Cerebellar nuclear complex (tissue), 1 donor: ENCODE measurements at regions not wholly inside any gene's neighbourhood (a gene's known extent, or its start where the extent isn't known, plus 50 kb on each side); places are given as distances from the start of the nearest gene placed in this dataset.
A peak's percentile ranks its signal among the peaks of the same experiment; 100 is the strongest.

ENCODE experiments used
- DNase-seq, 2 experiments: peaks; one replicate each; lab custom pipeline; 2025; lab: John Stamatoyannopoulos, UW

DNA sequence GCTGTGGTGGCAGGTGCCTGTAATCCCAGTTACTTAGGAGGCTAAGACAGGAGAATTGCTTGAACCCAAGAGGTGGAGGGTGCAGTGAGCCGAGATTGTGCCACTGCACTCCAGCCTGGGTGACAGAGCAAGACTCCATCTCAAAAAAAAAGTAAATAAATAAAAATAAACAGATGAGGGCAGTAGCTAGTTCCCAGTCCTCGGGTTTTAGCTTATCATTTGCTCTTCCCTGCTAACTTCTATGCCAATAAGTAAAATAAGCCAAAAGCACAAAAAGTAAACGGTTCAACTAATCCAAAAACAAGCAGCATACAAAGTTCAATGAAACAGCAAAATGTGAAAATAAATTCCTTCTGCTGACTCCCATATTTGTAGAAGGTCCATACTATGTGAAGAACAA, 133.0 kb upstream of the TMCC3 start:
- DNase-seq = no peak

DNA sequence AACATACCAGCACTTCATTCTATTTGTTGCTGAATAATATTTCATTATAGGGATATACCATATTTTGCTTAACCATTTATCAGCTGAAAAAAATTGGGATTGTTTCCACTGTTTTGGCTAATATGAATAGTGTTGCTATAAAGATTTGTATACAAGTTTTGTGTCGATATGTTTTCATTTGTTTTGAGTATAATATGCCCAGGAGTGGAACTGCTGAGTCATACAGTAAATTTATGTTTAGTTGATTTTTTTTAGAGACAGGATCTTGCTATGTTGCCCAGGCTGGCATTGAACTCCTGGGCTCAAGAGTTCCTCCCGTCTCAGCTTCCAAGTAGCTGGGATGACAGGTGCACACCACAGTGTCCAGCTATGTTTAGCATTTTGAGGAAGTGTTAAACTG, 131.5 kb upstream of the TMCC3 start:
- no peak for DNase-seq

DNA sequence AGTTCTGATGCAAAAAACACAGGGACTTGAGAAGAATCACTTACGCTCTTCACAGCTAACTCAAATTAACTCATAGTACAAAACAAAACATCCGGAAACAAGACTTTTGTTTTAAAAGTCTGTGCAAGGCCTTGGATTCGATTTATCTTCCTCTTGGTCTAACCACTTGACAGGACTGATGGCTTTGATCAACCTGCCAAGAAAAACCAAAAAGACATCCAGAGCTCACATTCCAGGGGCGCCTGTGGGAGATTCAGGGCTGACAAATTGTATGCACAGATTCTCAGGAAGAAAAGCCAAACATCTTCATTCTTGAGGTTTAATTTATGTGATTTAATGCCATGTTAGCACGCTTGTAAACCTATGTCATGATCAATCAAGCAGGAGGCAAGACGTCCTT, 129.1 kb upstream of the TMCC3 start:
- DNase-seq = no peak

DNA sequence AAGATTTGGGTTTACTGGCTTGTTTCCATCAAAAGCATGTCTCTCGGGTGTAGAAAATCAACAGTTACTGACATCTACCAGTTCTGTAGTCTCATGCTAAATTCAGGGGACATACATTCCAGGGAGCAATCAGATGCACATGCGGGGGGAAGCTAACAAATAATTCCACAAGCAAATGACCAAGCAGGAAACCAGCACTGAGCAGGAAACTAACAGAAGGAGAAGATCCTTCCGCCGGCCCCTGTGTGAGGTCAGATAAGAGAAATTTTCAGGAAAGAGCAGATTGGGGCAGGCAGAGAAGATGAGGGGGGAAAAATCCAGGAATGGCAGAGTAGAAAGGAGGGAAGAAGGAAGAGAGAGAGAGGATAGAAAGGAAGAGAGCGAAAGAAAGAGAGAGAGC, 127.6 kb upstream of the TMCC3 start:
- no peak for DNase-seq

DNA sequence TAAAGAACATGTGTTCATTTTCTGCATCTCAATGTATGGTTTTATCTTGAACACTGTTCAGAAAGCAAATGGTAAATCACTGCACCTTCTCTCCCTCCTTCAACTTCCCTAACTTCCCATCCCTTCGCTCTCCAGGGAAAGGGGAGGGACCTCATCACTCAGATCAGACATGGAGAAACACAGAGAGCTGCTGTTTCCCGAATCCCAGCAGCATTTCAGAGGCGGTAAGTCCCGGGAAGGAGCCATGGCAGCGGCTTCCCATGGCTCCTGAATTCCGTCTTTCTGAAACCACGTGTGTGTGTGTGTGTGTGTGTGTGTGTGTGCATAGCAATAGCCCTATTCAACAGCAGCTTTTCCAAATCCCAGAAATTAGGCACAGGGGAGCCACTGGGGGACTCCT, 125.4 kb upstream of the TMCC3 start:
- DNase-seq = no peak

DNA sequence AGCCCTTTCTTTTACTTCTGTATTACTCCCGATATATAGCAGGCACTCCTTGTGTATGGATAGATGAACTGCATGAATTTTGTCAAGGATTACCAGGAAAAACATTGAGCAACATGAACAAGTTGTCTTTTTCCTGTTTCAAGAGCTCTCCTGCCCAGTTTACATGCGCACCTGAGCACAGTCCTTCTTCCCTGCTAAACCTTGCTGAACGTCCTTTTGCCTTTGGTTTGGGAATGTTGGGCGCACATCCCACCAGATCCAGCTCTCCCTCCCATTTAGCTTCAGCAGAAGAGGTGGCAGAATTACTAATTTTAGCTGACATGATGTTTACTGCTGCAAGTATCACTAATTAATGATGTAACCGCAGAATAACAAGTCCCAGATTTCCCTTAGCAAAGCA, 121.4 kb upstream of the TMCC3 start:
- DNase-seq = no peak

DNA sequence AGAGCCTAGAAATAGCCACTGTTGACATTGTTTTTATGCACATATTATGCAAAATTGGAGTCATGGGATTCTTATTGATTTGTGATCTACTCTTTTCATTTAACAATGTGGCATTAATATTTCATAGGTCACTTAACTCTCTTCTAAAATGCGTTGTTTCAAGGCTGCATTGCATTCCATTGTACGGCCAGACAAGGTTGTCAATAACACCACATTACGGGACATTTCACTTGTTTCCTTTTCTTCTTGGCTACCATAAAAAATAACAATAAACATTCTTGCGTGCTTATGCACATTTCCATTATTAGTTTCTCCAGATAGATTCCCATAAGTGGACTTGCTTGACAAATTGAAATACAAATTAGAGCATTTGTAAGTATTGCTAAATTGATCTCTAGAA, 120.8 kb upstream of the TMCC3 start:
- DNase-seq = no peak

DNA sequence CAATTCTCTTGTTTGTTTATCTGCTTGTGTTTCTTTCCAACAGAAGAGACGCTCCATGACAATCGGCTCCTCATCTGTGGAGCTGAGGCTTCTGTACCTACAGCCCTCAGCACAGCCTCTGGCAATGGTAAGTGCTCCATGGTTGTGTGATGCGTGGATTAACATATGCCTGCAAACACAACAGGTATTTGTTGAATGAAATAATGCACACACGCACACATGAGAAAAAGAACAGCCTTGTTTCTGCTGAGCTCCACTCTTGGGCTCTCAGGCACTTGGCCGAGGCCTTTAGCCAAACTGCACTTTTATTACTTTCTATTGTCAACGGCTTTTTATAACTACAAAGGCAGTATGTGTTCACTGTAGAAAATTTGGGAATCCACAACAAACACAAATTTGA, 120.4 kb upstream of the TMCC3 start:
- DNase-seq = no peak

DNA sequence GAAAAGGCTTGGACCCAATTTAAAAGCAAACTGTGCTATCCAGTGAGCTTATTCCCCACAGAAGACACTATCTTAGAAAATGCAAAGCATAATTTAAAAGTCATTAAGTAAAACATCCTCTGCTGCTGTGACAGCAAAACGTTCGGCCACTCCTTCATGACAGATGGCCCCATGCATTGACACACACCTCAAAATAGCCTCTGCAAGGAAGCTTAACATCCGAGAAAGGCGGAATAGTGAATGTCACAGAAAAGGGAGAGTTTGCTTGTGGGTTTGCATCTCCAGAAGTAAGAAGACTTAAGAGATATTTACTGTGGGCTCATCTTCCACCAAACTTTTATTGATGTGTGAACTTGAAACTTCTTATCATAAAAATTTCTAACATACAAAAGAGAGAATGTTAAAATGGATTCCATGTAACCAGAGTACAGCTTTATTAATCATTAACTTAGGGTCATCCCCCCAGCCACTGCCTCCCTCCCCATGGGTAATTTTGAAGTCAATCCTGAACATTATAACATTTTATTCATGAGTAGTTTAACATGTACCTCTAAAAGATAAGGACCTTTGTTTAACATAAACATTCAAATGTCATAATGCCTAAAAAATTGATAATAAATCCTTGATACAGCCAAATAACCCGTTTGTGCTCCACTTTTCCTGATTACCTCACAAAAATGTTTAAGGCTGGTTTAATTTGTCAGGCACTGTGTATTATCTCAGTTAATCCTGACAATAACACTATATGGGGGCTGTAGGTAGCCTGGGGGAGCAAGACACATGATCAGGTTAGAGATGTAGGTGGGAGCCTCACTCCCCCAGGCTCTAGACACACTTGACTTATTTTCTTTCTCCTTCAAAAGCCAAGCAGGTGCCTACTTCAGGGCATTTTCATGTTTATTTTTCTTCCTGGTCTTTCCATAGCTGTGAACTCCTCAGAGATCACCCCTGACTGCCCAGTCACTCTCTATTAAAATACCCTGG, 119.7 kb upstream of the TMCC3 start:
- no peak for DNase-seq

DNA sequence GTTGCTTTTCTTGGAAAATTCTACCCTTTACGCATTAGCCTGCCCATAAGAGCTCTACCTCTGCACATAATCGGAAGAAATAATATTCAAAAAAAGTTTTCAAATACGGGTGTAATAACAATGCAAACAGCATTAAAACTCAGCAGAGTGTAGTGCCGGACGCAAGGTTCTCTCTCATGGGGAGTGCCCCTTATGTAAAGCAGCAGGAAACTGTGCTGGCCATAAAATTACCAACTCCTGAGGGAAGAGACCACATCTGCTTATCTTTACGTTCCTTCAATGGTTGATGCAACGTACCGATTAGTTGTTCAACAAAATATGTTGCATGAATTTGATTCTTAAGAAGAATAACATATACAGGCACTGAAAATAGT, 118.7 kb upstream of the TMCC3 start:
- no peak for DNase-seq

DNA sequence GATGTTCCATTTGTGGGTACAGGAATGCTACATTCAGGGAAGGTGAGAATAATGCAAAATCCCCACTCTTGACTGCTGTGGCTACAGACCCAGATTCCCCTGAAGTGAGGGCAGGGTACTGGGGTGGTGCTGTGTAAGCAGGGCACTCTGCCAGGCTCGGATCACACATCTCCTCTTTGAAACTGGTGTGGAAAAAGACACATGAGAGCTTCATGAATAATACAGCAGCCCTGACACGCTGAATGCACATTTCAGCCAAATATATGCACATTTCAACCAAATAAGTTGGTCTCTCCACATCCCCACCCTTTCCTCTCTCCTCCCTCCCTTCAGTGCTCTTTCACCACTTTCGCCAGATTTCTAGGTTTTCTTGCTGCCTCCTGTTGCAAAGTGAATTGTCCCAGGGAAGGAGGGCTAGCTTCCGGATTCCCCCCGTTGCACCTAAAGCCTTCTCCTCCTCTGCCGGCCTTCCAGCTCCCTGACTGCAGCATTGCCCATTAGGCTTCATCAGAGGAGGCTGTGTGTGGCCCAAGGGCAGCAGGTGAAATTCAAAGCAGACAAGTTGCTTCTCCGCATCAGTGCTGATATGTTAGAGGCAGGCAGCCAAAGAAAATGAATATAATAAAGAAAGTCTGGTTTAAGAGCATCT, 118.2 kb upstream of the TMCC3 start:
- DNase-seq = no peak

DNA sequence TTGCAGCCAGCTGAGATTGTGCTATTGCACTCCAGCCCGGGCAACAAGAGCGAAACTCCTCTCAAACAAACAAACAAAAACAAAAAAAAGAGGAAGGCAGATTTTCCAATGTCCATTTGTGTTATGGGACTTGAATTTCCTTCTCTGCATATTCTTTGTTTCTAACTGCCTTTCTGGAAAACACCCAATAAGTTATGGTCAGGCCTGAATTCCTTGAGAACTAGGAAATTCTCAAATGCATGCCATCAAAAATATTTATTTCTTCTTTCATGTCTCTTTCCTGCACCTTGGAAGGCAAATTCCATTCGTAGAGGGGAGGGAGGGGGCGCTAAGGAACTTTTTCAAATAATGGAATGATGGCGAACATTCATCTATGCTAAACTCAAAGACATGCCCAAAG, 117.6 kb upstream of the TMCC3 start:
- DNase-seq = no peak

DNA sequence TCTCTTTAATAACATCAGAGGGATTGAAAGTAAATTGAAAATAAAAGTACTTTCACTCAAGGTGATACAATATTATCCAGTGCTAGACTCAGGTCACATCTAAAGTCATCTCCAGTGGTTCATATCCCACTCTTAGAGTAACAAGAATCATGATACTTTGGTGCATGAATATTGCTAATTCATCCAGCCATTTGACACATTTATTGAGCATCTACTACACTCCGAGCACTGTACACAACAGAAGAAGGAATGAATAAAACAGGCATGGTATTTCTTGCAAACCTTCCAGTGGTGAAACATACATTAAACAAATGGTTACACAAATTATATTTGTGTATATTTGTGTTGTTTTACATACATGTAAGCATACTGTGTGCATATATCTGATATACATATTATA, 116.0 kb upstream of the TMCC3 start:
- DNase-seq = no peak

DNA sequence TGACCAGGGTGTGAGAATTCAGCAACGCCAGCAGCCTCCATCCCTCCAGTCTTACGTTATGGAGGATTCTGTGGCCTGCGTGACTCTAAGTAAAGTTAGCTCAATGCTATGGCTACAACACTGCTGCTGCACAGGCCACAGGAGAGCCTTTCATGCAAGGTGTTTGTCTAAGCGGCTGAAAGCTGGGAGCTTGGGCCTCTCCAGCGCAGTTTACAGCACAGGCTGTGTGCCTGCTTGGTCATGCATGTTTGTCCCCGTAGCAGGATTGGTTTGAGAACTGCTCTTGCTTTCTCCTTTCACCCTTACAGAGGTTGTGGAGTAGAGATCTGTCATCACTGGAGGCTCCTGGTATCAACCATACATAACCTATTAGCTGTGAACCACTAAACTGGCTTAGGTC, 113.1 kb upstream of the TMCC3 start:
- no peak for DNase-seq

DNA sequence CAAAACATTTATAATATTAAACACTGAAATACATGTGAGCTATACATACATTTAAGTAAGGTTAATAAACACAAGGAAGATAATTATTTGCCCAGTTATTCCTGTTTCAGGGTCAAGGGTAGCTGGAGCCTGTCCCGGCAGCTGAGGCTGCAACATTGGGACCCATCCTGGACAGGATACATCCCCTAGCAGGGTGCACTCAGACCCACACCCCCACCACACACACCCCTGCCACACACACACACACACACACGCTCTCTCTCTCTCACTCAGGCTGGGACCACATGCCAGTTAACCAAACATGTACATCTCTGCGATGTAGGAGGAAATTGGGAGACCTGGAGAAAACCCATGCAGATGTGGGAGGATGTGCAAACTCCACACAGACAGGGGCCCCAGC, 112.6 kb upstream of the TMCC3 start:
- no peak for DNase-seq

DNA sequence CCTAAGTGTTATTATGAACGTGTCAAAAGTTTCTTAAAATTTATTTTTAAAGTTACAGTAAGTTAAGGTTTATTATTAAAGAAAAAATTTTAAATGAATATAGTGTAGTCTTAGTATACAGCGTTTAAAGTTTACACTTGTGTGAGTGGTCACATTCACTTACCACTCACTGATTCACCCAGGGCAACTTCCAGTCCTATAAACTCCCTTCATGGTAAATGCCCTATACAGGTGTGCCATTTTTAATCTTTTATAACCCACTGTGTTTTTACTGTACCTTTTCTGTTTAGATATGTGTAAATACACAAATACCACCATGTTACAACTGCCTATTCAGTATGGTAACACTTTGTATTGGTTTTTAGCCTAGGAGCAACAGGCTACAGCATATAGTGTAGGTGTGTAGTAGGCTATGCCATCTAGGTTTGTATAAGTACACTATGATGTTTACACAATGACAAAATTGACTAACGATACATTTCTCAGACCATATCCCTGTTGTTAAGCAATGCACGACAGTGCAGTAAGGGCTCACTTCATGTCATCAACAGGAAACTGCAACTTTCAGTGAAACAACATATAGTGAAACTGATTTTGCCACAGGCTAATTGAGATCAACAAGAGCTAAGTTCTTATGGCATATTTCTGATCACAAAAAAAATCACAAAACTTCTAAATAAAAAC, 112.0 kb upstream of the TMCC3 start:
- DNase-seq = no peak

DNA sequence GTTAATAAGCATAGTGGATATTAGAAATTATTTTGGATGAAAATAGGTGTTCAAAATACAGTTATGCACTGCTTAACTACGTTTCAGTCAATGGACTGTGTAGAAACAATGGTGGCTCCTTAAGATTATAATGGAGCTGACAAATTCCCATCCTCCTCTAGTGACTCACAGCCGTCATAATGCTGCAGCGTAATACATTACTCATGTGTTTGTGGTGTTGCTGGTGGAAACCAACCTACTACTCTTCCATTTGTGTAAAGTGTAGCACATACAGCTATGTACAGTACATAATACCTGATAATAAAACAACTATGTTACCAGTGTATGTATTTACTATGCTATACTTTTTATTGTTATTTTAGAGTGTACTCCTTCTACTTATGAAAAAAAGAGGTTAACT, 111.2 kb upstream of the TMCC3 start:
- DNase-seq = no peak

DNA sequence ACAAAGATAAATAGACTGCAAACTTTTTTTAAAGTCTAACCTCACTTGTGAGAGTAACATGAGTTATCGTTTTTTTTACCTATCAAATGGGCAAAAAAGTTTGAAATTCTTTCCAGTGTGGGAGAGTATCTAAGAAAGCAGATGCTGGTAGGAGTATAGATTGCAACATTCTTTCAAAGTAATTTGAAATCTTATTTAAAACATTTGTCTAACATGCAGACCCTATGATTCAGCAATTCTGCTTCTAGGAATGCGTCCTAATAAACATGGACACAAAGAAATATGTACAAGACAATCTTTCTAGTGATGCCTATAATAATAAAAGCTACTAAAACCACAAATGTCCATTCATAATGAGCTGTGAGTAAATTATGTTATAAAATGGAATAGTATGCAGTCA, 110.4 kb upstream of the TMCC3 start:
- DNase-seq = no peak

DNA sequence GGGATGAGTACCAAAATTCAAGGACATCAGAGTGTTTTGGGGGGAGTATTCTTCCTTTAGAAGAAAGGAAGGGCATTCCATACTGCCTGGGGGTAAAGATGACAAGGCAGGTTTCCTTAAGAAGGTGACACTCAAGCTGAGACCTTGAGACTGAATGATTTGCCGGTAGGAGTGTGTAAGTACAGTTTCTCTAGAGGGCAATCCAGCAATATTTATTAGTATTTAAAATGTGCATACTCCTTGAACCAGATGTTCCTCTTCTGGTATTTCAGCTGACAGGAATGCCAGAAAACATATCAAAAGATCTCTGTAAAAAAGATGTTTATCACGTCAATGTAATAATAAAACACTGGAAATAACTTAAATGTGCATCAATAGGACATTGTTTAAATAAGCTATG, 106.4 kb upstream of the TMCC3 start:
- DNase-seq = no peak

DNA sequence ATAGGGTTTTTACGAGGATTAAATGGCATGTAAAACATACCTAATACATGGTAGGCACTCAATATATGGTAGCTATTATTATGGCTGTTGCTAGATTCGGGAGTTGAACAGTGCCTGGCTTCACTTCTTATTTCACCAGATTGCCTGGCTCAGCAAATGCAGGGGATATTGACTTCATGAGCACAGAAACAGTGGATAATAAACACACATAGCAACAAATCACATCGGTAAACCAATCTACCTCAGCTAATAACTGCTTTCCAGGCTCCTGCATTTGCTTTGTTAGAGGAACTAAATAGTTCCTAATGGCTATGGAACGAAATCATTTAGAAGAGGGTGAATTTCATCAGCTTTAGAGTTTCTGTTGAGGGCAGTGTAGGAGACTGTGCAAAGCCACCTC, 105.2 kb upstream of the TMCC3 start:
- DNase-seq = no peak

DNA sequence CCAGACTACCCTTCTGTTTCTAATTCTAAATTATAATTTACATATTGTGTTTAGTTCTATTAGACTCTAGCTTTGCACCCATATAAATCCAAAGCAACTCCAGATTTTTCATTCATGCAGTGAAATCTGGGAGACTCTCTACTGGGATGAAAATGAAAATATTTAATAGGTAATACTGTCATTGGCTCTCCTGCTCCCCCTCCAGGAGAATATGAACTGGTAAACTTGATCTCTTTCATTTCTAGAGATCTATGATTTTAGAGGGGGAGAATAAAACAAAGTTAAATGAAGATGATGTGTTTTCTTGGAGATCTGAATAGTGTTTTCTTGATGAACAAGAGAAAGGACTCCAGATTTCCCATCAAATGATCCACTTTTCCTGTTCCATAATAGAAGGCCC, 104.3 kb upstream of the TMCC3 start:
- DNase-seq = no peak

DNA sequence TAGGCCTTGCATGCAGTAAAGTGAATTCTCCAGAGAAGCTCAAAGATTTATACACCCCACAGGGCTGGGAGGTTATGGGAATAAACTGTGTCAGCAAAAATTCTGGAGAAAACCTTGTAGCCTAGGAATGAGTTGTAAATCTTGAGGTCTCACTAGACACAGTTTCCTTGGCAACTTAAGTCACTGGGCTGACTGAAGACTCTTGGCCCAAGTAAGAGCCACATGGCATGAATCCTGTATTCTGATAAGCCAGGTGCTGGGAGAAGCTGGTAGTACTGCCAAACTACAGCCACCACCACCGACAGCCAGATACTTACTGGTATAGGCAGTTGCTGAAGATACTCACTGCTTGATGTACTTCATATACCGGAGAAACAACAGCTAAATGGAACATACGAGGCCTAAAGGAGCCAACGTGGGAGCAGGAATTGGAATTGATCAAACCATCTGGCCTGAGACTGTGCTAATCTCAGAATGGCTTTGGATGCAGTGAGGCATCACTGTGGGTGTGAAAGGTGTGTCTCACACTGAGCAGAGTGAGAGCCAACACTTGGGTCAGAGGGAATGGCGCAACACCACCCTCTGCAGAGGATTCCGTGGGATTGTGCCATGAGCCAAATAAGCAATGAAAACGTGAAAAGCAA, 102.8 kb upstream of the TMCC3 start:
- peak in 1 of 2 experiments; percentile 54 for DNase-seq

DNA sequence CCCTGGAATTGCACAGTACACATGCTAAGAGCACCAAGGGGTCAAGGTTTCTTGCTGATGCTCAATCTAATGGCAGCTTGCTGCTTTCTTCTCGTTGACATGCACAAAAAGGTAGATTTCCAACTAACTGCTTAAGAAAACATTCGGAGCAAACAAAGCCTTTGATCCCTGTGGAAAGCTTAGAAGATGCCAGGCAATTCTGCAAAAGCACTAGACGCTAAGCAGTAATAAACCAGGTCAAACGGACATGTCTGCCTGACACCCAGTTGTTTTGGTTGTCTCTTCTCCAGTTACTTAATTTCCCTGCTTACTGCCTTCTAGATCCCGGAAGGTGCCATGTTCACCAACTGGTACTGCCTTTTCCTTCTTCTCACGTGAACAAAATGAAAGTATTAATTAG, 100.5 kb upstream of the TMCC3 start:
- no peak for DNase-seq
